CD4-positive, alpha-beta T cell treated with Interleukin-6 at 100 ng/mL for 8 hours (primary cell): ENCODE measurements at regions not wholly inside any gene's neighbourhood (a gene's known extent, or its start where the extent isn't known, plus 50 kb on each side); places are given as distances from the start of the nearest gene placed in this dataset.
A peak's percentile ranks its signal among the peaks of the same experiment; 100 is the strongest.
"Not testable (repeated sequence)": the region's sequence is repeated elsewhere in the genome, so short reads cannot be mapped to it uniquely, and the experiment has no call there.

Experiments used
- DNase-seq: peaks from one replicate; pipeline ENCODE4 v3.0.0-alpha.2; 2020; ENCODE audit warnings: mixed read lengths, low spot score

- DNase-seq, result no peak
Observed at GRCh38 chr9:90162326-90162725, 480.3 kb downstream of the DIRAS2 start.

GRCh38 chr9:90162819-90163218, 479.8 kb downstream of the DIRAS2 start:
- no peak for DNase-seq

- no peak for DNase-seq
Observed at GRCh38 chr9:90165281-90165680, 477.3 kb downstream of the DIRAS2 start.

GRCh38 chr9:90166374-90166773, 476.2 kb downstream of the DIRAS2 start:
- DNase-seq, result not testable (repeated sequence)

GRCh38 chr9:90167914-90168313, 474.7 kb downstream of the DIRAS2 start:
- DNase-seq, result no peak

GRCh38 chr9:90169490-90169889, 473.1 kb downstream of the DIRAS2 start:
- no peak for DNase-seq

GRCh38 chr9:90173935-90174334, 468.7 kb downstream of the DIRAS2 start:
- DNase-seq, result not testable (repeated sequence)

GRCh38 chr9:90174346-90174745, 468.3 kb downstream of the DIRAS2 start:
- DNase-seq, result not testable (repeated sequence)

- no peak for DNase-seq
Observed at GRCh38 chr9:90175257-90175656, 467.4 kb downstream of the DIRAS2 start.

GRCh38 chr9:90175865-90176264, 466.8 kb downstream of the DIRAS2 start:
- no peak for DNase-seq

GRCh38 chr9:90176901-90177300, 465.7 kb downstream of the DIRAS2 start:
- no peak for DNase-seq

GRCh38 chr9:90180381-90180780, 462.2 kb downstream of the DIRAS2 start:
- DNase-seq, result no peak

GRCh38 chr9:90188656-90189055, 454.0 kb downstream of the DIRAS2 start:
- no peak for DNase-seq

- DNase-seq, result no peak
Observed at GRCh38 chr9:90189306-90189705, 453.3 kb downstream of the DIRAS2 start.

GRCh38 chr9:90192465-90192864, 450.2 kb downstream of the DIRAS2 start:
- peak; percentile 50 for DNase-seq

- DNase-seq, result no peak
Observed at GRCh38 chr9:90198956-90199355, 443.7 kb downstream of the DIRAS2 start.

GRCh38 chr9:90201766-90202165, 440.9 kb downstream of the DIRAS2 start:
- no peak for DNase-seq

- no peak for DNase-seq
Observed at GRCh38 chr9:90204128-90204831, 438.3 kb downstream of the DIRAS2 start.

- not testable (repeated sequence) for DNase-seq
Observed at GRCh38 chr9:90213045-90213444, 429.6 kb downstream of the DIRAS2 start.

GRCh38 chr9:90219548-90220118, 423.0 kb downstream of the DIRAS2 start:
- no peak for DNase-seq

- DNase-seq, result not testable (repeated sequence)
Observed at GRCh38 chr9:90221899-90222298, 420.7 kb downstream of the DIRAS2 start.

GRCh38 chr9:90226839-90227338, 415.7 kb downstream of the DIRAS2 start:
- DNase-seq, result peak; percentile 14

GRCh38 chr9:90233081-90233480, 409.5 kb downstream of the DIRAS2 start:
- not testable (repeated sequence) for DNase-seq

GRCh38 chr9:90240541-90240940, 402.1 kb downstream of the DIRAS2 start:
- no peak for DNase-seq
